IMR-90 (cell line): ENCODE measurements at regions not wholly inside any gene's neighbourhood (a gene's known extent, or its start where the extent isn't known, plus 50 kb on each side); places are given as distances from the start of the nearest gene placed in this dataset.

Experiments
- ATAC-seq: fragments of 200-7000 bp; cut with Tn5 transposase; 2 replicates; pipeline ENCODE4 v1.9.1; 2020; ENCODE audit warnings: low read depth, mild to moderate bottlenecking, moderate library complexity
- BruUV-seq: library from RNA; stranded (reverse); fragments of 400-500 nt; replicated peaks from 2 replicates; lab custom pipeline; 2021; lab: Mats Ljungman, UMichigan
- CTCF ChIA-PET: fragments of 300-600 bp; formaldehyde crosslinking; extraction: SDS; loops from one replicate; lab custom pipeline; 2021; ENCODE audit warnings: antibody characterized with exemption; lab: Yijun Ruan, JAX
- POLR2A ChIA-PET: fragments of 300-600 bp; sonication (Branson Sonifier 250); formaldehyde crosslinking; loops from one replicate; lab custom pipeline; 2022; ENCODE audit warnings: antibody characterized with exemption; ENCODE audit not compliant: unreplicated experiment; lab: Charles Lee
- DNase-seq: peaks from one replicate; pipeline ENCODE4 v3.0.0; 2013
- H2AFZ ChIP-seq: replicated peaks from 2 replicates; pipeline ENCODE3; 2013; ENCODE audit warnings: low read length, mild to moderate bottlenecking; ENCODE audit not compliant: poor library complexity
- H2AK5ac ChIP-seq: 2 replicates; pipeline ENCODE4 v1.6.1; 2013; ENCODE audit warnings: low read depth, low read length, inconsistent platforms
- H2AK9ac ChIP-seq: replicated peaks from 2 replicates; pipeline ENCODE3; 2013; ENCODE audit warnings: mild to moderate bottlenecking, low read depth, low read length, moderate library complexity; ENCODE audit not compliant: poor library complexity
- H2BK120ac ChIP-seq: 2 replicates; pipeline ENCODE4 v1.6.1; 2013; ENCODE audit warnings: low read depth, low read length, inconsistent platforms
- H2BK15ac ChIP-seq: 3 replicates; pipeline ENCODE4 v1.6.1; 2013; ENCODE audit warnings: low read depth, low read length, inconsistent platforms
- H2BK20ac ChIP-seq: 2 replicates; pipeline ENCODE4 v1.6.1; 2013; ENCODE audit warnings: low read depth, mild to moderate bottlenecking, inconsistent platforms, low read length, moderate library complexity
- H2BK5ac ChIP-seq: 2 replicates; pipeline ENCODE4 v1.6.1; 2013; ENCODE audit warnings: mild to moderate bottlenecking, low read depth, low read length, inconsistent platforms; ENCODE audit not compliant: poor library complexity, severe bottlenecking
- H3K14ac ChIP-seq: replicated peaks from 2 replicates; pipeline ENCODE4 v1.6.1; 2013; ENCODE audit warnings: low read depth, low read length, inconsistent platforms
- H3K18ac ChIP-seq: 2 replicates; pipeline ENCODE4 v1.6.1; 2013; ENCODE audit warnings: low read depth, low read length, control low read depth
- H3K23ac ChIP-seq: 2 replicates; pipeline ENCODE4 v1.6.1; 2013; ENCODE audit warnings: low read depth, low read length, inconsistent platforms
- H3K27ac ChIP-seq: 2 replicates; pipeline ENCODE4 v1.5.1; 2013; ENCODE audit warnings: mild to moderate bottlenecking, control low read depth, low read length; ENCODE audit not compliant: insufficient read depth
- H3K27me3 ChIP-seq: 2 replicates; pipeline ENCODE4 v1.6.1; 2013; ENCODE audit warnings: low read length; ENCODE audit not compliant: control insufficient read depth, insufficient read depth
- H3K36me3 ChIP-seq: 2 replicates; pipeline ENCODE4 v1.6.1; 2013; ENCODE audit warnings: low read length, mixed read lengths; ENCODE audit not compliant: control insufficient read depth, insufficient read depth
- H3K4ac ChIP-seq: 2 replicates; pipeline ENCODE4 v1.6.1; 2013; ENCODE audit warnings: low read depth, low read length, inconsistent platforms
- H3K4me1 ChIP-seq: 2 replicates; pipeline ENCODE4 v1.6.1; 2013; ENCODE audit warnings: low read length, mixed read lengths; ENCODE audit not compliant: control insufficient read depth, insufficient read depth
- H3K4me2 ChIP-seq: 2 replicates; pipeline ENCODE4 v1.6.1; 2013; ENCODE audit warnings: low read depth, mild to moderate bottlenecking, control low read depth, low read length, moderate library complexity
- H3K4me3 ChIP-seq: 2 replicates; pipeline ENCODE4 v1.5.1; 2013; ENCODE audit warnings: low read depth, mild to moderate bottlenecking, control low read depth, low read length, moderate library complexity; ENCODE audit not compliant: insufficient read depth
- H3K56ac ChIP-seq: 2 replicates; pipeline ENCODE4 v1.6.1; 2013; ENCODE audit warnings: low read length, inconsistent platforms; ENCODE audit not compliant: insufficient read depth; ENCODE audit errors: extremely low read depth
- H3K79me1 ChIP-seq, 2 experiments: 2 replicates each; pipeline ENCODE4 v1.6.1; 2013; ENCODE audit warnings: low read length in 2 of 2, inconsistent platforms in 1 of 2, low read depth in 1 of 2
- H3K9ac ChIP-seq: 2 replicates; pipeline ENCODE4 v1.6.1; 2013; ENCODE audit warnings: low read depth, low read length, control low read depth
- H3K9me1 ChIP-seq: 2 replicates; pipeline ENCODE4 v1.6.1; 2013; ENCODE audit warnings: low read length, inconsistent platforms; ENCODE audit not compliant: insufficient read depth
- H3K9me3 ChIP-seq: 2 replicates; pipeline ENCODE4 v1.6.1; 2013; ENCODE audit warnings: low read length; ENCODE audit not compliant: control insufficient read depth, insufficient read depth
- H4K20me1 ChIP-seq: 2 replicates; pipeline ENCODE4 v1.6.1; 2013; ENCODE audit warnings: low read length, inconsistent platforms; ENCODE audit not compliant: insufficient read depth
- H4K5ac ChIP-seq: 2 replicates; pipeline ENCODE4 v1.6.1; 2013; ENCODE audit warnings: mild to moderate bottlenecking, low read depth, low read length, control low read depth
- H4K8ac ChIP-seq, 2 experiments: 2 replicates each; pipeline ENCODE4 v1.6.1; 2013; ENCODE audit warnings: low read depth in 2 of 2, low read length in 2 of 2, control low read depth in 1 of 2, inconsistent platforms in 1 of 2
- H4K91ac ChIP-seq: 2 replicates; pipeline ENCODE4 v1.6.1; 2013; ENCODE audit warnings: low read depth, low read length, inconsistent platforms; ENCODE audit not compliant: insufficient read depth
- CEBPB ChIP-seq: IDR thresholded peaks from 2 replicates; pipeline ENCODE4 v1.6.1; 2012; ENCODE audit warnings: low read depth, low read length, improper control_type of control experiment
- CHD1 ChIP-seq: IDR thresholded peaks from 2 replicates; pipeline ENCODE4 v1.6.1; 2012; ENCODE audit warnings: low read depth, low read length, improper control_type of control experiment
- CTCF ChIP-seq: conservative IDR thresholded peaks from 2 replicates; pipeline ENCODE4 v1.5.1; 2012; ENCODE audit warnings: mild to moderate bottlenecking, low read depth, low read length, improper control_type of control experiment
- ELK1 ChIP-seq: fragments of 150-350 bp; IDR thresholded peaks from 2 replicates; pipeline ENCODE4 v1.6.1; 2016; ENCODE audit warnings: low read depth, mild to moderate bottlenecking, low read length, moderate library complexity, borderline replicate concordance
- FOS ChIP-seq: fragments of 150-350 bp; IDR thresholded peaks from 2 replicates; pipeline ENCODE4 v1.6.1; 2016; ENCODE audit warnings: low read depth, low read length
- MAFK ChIP-seq: IDR thresholded peaks from 2 replicates; pipeline ENCODE4 v1.6.1; 2012; ENCODE audit warnings: low read depth, low read length, improper control_type of control experiment
- MAZ ChIP-seq: IDR thresholded peaks from 2 replicates; pipeline ENCODE4 v1.6.1; 2012; ENCODE audit warnings: low read depth, mild to moderate bottlenecking, low read length, improper control_type of control experiment, moderate library complexity, borderline replicate concordance
- MXI1 ChIP-seq: IDR thresholded peaks from 2 replicates; pipeline ENCODE4 v1.6.1; 2012; ENCODE audit warnings: low read depth, mild to moderate bottlenecking, low read length, moderate library complexity, borderline replicate concordance
- POLR2A ChIP-seq: IDR thresholded peaks from 2 replicates; pipeline ENCODE4 v1.6.1; 2012; ENCODE audit warnings: mild to moderate bottlenecking, low read depth, low read length
- RAD21 ChIP-seq: IDR thresholded peaks from 2 replicates; pipeline ENCODE4 v1.6.1; 2012; ENCODE audit warnings: low read length, improper control_type of control experiment
- RCOR1 ChIP-seq: IDR thresholded peaks from 2 replicates; pipeline ENCODE4 v1.6.1; 2012; ENCODE audit warnings: mild to moderate bottlenecking, low read length, improper control_type of control experiment; ENCODE audit not compliant: insufficient replicate concordance
- RFX5 ChIP-seq: IDR thresholded peaks from 2 replicates; pipeline ENCODE4 v1.8.0; 2012; ENCODE audit warnings: low read depth, mild to moderate bottlenecking, low read length, moderate library complexity
- USF2 ChIP-seq: fragments of 150-350 bp; IDR thresholded peaks from 2 replicates; pipeline ENCODE4 v1.6.1; 2017; ENCODE audit warnings: mild to moderate bottlenecking, antibody characterized with exemption, low read length, low read depth
- WGBS, 2 experiments: methylation state at CpG; one replicate each; pipeline versions ENCODE4 v1.1.5 to v1.1.7; 2013; ENCODE audit warnings: missing lambda C conversion rate in 2 of 2; ENCODE audit not compliant: insufficient read length in 1 of 2; ENCODE audit errors: extremely low coverage in 2 of 2; 5-methylcytosine and 5-hydroxymethylcytosine counted together
- dilution Hi-C: fragments of 300-500 bp; cut with HindIII; formaldehyde crosslinking; loops from one replicate; pipeline ENCODE4 v1.14.3; 2018; ENCODE audit warnings: low sequenced_read_pairs; ENCODE audit not compliant: unreplicated experiment
- in situ Hi-C: fragments of 300-500 bp; cut with MboI; formaldehyde crosslinking; loops from 3 replicates; pipeline ENCODE4 v1.14.3; 2019; ENCODE audit warnings: low sequenced_read_pairs, inconsistent platforms, mixed read lengths
- intact Hi-C: fragments of 100-400 bp; cut with micrococcal nuclease; formaldehyde crosslinking; loops from 2 replicates; pipeline ENCODE4 v1.10.0; 2022

GRCh38 chr4:126061655-126062054, 746.9 kb downstream of the FAT4 start:
- no peak overlapping the region for H3K4ac ChIP-seq
- no peak overlapping the region for H2BK120ac ChIP-seq
- CTCF ChIA-PET = no interaction called here
- no peak overlapping the region for H3K9ac ChIP-seq
- no peak overlapping the region for H3K18ac ChIP-seq
- H3K9me3 ChIP-seq = no peaks in the 10 kb centered on the region
- no peak overlapping the region for H4K8ac ChIP-seq
- TF ChIP-seq POLR2A (no peak), MAFK (no peak), MAZ (no peak), RAD21 (no peak), USF2 (no peak), CEBPB (no peak), ELK1 (no peak), CTCF (no peak), MXI1 (no peak), FOS (no peak), RCOR1 (no peak), CHD1 (no peak), RFX5 (no peak)
- POLR2A ChIA-PET = no interaction called here
- no peaks in the 10 kb centered on the region for H4K20me1 ChIP-seq
- H2BK5ac ChIP-seq = no peak overlapping the region
- no peak overlapping the region for H3K23ac ChIP-seq
- H2AFZ ChIP-seq = no peak overlapping the region
- DNase-seq (no peak), ATAC-seq (no peak)
- no peak overlapping the region for H3K56ac ChIP-seq
- H3K14ac ChIP-seq = no peak overlapping the region
- in situ Hi-C loops (no loop called here), dilution Hi-C loops (no loop called here), intact Hi-C loops (no loop called here)
- H4K5ac ChIP-seq = no peak overlapping the region
- H2AK5ac ChIP-seq = no peak overlapping the region
- no peak overlapping the region for H3K4me3 ChIP-seq
- 80% methylated on average over 1 of the region's 4 CpGs; no CpG with 5 or more reads in 1 of the 2 experiments for WGBS, 2 experiments
- no peaks in the 10 kb centered on the region for H3K9me1 ChIP-seq
- BruUV-seq = no TSS peak
- no peaks in the 10 kb centered on the region for H3K79me1 ChIP-seq
- no peak overlapping the region for H2BK15ac ChIP-seq
- H3K4me1 ChIP-seq = no peaks in the 10 kb centered on the region
- no peaks in the 10 kb centered on the region for H3K36me3 ChIP-seq
- H3K27me3 ChIP-seq = no peaks in the 10 kb centered on the region
- H3K27ac ChIP-seq = no peak overlapping the region
- H3K4me2 ChIP-seq = no peak overlapping the region
- H2AK9ac ChIP-seq = no peak overlapping the region
- H2BK20ac ChIP-seq = no peak overlapping the region
- H4K91ac ChIP-seq = no peak overlapping the region
